Testis (tissue), 2 donors: ENCODE measurements at regions not wholly inside any gene's neighbourhood (a gene's known extent, or its start where the extent isn't known, plus 50 kb on each side); places are given as distances from the start of the nearest gene placed in this dataset.

Experiments used
- CTCF ChIP-seq, 3 experiments: fragments of 450-650 bp in 2 of 3; fragments of 200-600 bp in 1 of 3; sonication (generic) in 1 of 3; IDR thresholded peaks; one replicate each; pipeline ENCODE4 v1.5.1; 2016 to 2019; ENCODE audit warnings: antibody characterized with exemption in 3 of 3, mild to moderate bottlenecking in 2 of 3, moderate library complexity in 1 of 3
- POLR2A ChIP-seq: fragments of 450-650 bp; IDR thresholded peaks from one replicate; pipeline ENCODE4 v1.6.1; 2017; ENCODE audit warnings: antibody characterized with exemption, mild to moderate bottlenecking, moderate library complexity

- no peak for TF ChIP-seq CTCF (IDR thresholded peaks at IDR 0.05)
- TF ChIP-seq POLR2A, result no peak
Observed at GRCh38 chr22:27156821-27157489, 499.6 kb downstream of the MIAT start.
